NOMO-1 treated with DMSO at 0.1 percent for 48 hours (cell line): ENCODE measurements at regions not wholly inside any gene's neighbourhood (a gene's known extent, or its start where the extent isn't known, plus 50 kb on each side); places are given as distances from the start of the nearest gene placed in this dataset.

Source experiments
- DNase-seq: peaks from one replicate; lab custom pipeline; 2025; ENCODE audit not compliant: unreplicated experiment; lab: John Stamatoyannopoulos, UW

DNA sequence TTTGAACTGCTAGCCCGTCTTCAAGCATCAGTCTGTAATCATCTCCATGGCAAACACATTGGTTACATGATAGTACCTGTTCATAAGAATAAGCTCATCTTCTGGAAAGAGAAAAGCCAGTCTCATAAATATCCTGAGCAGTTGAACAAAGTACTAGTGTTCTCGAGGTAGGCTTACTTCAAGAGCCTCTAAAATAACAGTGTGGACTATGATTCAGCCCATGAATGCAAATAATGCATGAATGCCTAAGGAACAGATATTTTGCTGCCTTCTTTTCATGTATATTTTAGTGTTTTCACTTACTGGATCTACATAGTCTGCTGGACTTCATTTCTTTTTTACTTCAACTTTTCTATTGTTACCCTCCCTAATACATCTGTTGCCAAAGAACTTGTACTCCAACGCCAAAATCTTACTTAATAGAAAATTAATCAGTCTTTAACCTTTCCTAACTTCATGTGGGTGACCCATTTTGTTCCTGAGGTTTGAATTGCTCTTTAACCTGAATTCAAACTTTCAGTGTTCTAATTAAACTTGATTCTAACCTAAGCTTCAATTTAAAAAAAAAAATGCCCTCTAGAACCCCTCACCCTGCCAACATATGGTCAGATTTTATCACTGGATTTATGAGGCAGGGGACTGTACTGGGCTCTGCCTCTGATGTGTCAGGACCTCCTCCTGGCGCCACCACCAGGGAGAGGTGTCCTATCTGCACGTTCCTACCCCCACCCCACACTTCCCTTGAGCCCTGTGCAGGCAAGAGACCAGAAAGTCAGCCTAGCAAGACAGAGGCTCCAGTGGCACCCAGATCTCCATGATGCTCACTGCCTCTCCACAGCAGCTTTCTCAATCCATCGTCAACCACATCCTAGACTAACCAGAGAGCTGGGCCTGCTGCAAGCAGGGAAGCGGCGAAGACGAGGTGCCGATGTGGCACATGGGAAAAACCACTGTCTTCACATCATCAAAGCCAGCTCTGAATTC, 264.7 kb upstream of the ID2 start:
- DNase-seq = no peak

- no peak for DNase-seq
Observed at GRCh38 chr2:8418721-8419120, 263.1 kb upstream of the ID2 start.

DNA sequence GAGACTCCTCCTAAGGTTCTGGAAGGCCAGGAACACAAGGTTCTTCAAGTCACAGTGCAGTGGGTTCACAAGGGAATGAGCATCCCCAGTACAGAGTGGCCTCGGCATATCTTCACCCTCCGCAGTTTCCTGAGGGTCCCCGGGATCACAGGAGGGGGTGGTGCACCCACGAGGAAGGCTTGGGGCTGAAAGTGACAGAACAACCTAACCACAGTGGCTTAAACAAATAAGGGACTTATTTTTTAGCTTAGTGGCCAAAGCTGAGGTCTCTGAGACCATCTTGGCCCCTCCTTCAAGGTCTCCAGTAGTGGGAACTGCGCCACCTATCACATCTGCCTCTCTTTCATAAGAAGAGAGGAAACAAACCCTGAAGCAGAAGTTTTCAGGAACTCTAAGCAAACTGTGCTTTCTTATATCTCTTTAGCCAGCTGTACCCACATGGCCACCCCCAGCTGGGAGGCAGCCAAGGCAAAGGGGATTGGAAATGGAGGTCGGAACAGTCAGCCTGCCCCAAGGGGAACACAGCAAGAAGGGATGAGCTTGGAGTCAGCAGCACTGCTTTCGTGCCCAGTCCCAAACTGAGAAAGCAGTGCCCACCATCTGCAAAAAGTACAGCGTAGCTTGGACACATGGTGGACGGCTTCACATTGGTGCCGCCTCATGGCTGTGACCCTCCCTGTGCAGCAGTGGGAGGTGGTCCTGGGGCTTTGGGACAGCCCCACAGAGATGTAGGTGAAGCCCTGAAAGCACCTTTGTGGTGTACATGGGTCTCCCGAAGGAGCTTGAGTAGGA, 260.0 kb upstream of the ID2 start:
- peak; percentile 27 for DNase-seq

GRCh38 chr2:8422450-8422800, 259.4 kb upstream of the ID2 start:
- DNase-seq = no peak

DNA sequence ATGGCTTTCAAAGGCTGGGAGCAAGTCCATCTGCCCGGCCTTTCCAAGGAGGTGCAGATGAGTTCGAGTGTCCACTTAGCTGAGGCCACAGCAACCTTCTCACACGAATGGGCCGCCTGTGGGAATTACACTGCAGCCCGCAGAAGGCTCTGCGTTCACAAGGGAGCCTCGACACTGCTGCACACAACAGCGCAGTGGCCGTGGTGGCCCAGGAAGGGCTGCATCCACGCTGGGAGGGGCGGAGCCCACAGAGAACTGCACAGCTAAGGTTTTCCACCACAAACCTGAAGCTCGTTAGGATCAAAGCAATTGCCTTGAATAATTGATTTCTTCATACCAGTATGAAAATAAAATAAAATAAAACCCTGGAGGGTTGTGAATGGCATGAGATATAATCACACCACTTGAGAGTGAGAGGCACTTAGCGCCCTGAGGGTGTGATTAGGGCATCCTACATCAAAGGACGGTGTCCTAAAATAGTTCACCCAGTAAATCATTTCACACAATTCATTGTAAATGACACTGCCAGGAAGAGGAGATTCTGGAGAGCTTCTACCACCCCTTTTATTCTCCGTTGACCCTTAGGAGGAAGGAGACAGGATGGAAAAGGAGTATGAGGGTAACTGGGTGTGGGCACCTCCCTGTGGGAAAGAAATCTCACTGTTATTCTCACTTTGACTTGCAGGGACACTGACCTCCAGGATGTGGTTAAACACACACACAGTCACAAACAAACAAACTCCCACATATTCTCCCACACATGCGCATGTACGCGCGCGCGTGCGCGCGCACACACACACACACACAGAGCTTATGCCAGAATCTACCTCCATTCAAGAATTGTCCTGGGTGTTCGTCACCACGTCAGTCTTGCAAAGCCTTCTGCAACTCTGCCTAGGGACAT, 256.6 kb upstream of the ID2 start:
- no peak for DNase-seq

- DNase-seq = no peak
Observed at GRCh38 chr2:8426550-8426949, 255.3 kb upstream of the ID2 start.

GRCh38 chr2:8427211-8427610, 254.6 kb upstream of the ID2 start:
- no peak for DNase-seq

- DNase-seq = no peak
Observed at GRCh38 chr2:8430628-8431027, 251.2 kb upstream of the ID2 start.

- no peak for DNase-seq
Observed at GRCh38 chr2:8431446-8432125, 250.3 kb upstream of the ID2 start.

DNA sequence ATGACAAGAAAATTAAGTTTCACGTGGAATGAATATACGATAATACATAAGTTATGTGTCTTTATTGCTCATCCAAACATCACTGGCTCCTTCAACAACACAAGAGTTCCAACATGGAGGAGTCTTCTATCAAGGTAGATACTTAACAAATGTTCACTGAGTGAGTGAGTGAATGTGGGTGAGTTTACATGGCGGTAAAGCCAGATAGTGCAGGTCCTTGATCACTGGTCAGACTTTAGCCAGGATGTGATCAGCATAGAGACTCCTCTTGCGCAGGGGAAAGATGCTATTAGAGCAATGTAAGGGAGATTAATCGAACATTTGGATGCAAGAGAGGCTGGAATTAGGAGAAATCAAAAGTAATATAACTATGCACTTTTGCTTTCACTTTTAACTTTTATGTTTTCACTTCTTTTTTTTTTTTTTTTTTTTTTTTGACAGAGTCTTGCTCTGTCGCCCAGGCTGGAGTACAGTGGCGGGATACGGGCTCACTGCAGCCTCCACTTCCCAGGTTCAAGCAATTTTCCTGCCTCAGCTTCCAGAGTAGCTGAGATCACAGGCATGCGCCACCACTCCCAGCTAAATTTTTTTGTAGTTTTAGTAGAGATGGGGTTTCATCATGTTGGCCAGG, 249.0 kb upstream of the ID2 start:
- peak; percentile 33 for DNase-seq

DNA sequence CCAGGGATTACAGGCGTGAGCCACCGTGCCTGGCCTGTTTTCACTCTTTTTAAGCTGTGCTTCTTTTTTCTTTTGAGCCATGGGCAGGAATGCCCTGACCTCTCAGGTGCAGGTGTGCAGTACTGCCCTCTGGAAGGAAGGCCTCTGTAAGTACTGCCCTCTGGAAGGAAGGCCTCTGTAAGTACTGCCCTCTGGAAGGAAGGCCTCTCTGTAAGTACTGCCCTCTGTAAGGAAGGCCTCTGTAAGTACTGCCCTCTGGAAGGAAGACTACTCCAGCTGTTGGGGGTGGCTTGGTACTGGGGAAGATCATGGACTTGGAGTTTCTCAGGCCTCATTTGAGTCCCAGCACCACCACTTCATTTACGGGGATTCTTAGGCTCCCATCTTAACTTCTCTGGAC, 248.5 kb upstream of the ID2 start:
- DNase-seq = no peak

DNA sequence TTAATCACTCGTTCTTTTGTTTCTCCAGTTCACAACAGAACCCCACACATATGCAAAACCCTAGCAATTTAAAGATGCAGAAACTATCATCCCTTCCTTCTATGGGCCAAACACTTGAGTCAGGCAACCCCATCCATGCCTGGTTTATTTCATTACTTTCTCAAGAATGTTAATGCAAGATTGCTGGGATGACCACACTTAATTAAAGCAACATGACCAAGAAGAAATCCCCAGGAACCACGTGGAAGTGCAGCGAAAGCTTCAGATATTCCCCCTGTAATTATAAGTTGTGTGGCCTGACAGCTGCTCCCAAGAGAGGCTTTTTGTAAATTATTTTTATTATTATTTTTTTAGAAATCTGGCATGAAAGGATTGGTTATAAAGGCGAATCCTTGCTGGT, 246.2 kb upstream of the ID2 start:
- DNase-seq = no peak

DNA sequence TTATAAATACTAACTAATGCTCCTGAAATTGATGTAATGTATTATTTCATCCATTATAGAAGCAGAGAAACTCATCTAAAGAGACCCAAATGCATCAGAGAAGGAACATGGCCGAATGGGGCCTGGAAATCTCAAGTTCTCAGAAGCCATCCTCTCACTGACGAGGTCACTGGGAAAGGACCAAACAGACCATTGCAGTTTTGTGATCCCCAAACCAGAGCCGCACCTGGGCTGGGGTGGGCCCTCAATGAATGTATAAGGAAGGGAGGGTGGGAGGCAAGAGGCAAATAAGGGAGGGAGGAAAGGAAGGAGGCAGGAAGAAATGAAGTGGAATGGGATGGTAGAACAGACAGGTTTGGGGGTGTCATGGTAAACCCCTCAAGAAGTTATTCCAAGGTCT, 245.3 kb upstream of the ID2 start:
- no peak for DNase-seq

DNA sequence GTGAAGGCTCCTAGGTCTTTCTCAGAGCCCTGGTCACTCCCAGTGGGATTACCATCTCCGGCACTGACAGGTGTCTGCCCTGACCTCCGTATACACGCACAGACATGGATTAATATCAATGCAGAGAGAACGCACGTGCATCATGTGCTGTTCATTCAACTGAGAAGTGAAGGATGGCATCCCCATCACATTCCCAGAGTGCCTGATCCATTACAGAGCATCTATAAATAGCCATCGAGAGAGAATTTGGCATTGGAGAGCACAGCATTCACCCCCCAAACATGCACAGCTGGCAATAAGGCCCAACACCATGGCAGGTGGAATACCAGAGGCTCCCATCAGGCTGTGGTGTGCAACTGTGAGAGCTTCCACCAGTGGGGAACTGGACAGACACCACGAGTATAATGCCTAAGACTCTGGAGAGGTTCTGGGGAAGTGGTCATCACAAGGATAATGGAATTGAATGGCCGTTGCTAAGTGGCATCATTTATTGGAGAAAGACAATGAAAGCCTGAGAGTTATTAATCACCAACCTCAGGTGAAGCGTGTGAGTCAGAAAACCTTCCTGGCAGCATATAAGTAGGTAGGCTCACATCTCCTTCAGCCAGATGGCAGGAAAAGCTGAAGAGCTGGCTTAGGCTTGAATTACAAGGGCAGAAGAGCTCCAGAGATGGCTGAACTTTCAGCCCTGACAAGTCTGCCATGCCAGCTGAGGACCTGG, 244.5 kb upstream of the ID2 start:
- DNase-seq = no peak

DNA sequence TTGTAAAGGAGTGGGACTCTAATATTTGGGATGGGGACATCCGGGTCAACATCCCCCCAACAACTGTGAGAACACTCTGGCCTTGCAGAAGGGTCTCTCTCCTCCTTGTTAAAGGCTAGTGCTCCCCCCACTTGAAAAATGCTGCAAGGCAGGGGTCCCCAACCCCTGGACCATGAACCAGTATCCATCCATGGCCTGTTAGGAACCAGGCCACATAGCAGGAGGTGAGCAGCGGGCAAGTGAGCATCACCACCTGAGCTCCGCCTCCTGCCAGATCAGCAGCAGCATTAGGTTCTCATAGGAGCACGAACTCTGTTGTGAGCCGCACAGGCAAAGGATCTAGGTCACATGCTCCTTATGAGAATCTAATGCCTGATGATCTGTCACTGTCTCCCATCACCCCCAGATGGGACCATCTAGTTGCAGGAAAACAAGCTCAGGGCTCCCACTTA, 243.9 kb upstream of the ID2 start:
- no peak for DNase-seq

- DNase-seq = peak; percentile 69
Observed at GRCh38 chr2:8438476-8438875, 243.4 kb upstream of the ID2 start.

- no peak for DNase-seq
Observed at GRCh38 chr2:8438996-8439395, 242.9 kb upstream of the ID2 start.

GRCh38 chr2:8440029-8440778, 241.7 kb upstream of the ID2 start:
- no peak for DNase-seq

- no peak for DNase-seq
Observed at GRCh38 chr2:8441371-8441770, 240.5 kb upstream of the ID2 start.
